Cardiac fibroblast (primary cell): ENCODE measurements at regions not wholly inside any gene's neighbourhood (a gene's known extent, or its start where the extent isn't known, plus 50 kb on each side); places are given as distances from the start of the nearest gene placed in this dataset.

Experiments
- DNase-seq, 2 donors: peaks; one replicate each; pipeline versions ENCODE4 v3.0.0 to v3.0.0-alpha.2; 2010; ENCODE audit warnings: low read depth in 2 of 2
- H3K4me3 ChIP-seq, 2 donors: replicated peaks in 1 of 2; 1 replicate in 1 of 2; 2 replicates in 1 of 2; pipeline ENCODE4 v1.5.1; 2011; ENCODE audit warnings: low read depth in 2 of 2, low read length in 2 of 2, mild to moderate bottlenecking in 2 of 2, moderate library complexity in 1 of 2
- CTCF ChIP-seq: IDR thresholded peaks from one replicate; pipeline ENCODE4 v1.5.1; 2011; ENCODE audit warnings: low read depth, mild to moderate bottlenecking, low read length, inconsistent platforms

GRCh38 chr2:59997371-59997770 lies 556.1 kb downstream of the BCL11A start:
- H3K4me3 ChIP-seq = no peak overlapping the region
- no peak for DNase-seq
- TF ChIP-seq CTCF = no peak

- TF ChIP-seq CTCF = no peak
- no peak for DNase-seq
- H3K4me3 ChIP-seq = no peak overlapping the region
Measured at GRCh38 chr2:59996855-59997254, 556.6 kb downstream of the BCL11A start.

- H3K4me3 ChIP-seq = no peak overlapping the region
- DNase-seq = no peak
- no peak for TF ChIP-seq CTCF
Measured at GRCh38 chr2:59993726-59994125, 559.7 kb downstream of the BCL11A start.

- TF ChIP-seq CTCF = no peak
- DNase-seq = no peak
Measured at GRCh38 chr2:59988341-59988740, 565.1 kb downstream of the BCL11A start.

GRCh38 chr2:59986511-59986910 lies 566.9 kb downstream of the BCL11A start:
- no peak for TF ChIP-seq CTCF
- no peak overlapping the region for H3K4me3 ChIP-seq
- DNase-seq = no peak

More at GRCh38 chr2:59988341-59988740, 565.1 kb downstream of the BCL11A start:
- no peak overlapping the region for H3K4me3 ChIP-seq

- TF ChIP-seq CTCF = no peak
- H3K4me3 ChIP-seq = no peak overlapping the region
- no peak for DNase-seq
Measured at GRCh38 chr2:59985923-59986322, 567.5 kb downstream of the BCL11A start.

- DNase-seq = no peak
- H3K4me3 ChIP-seq = no peak overlapping the region
- TF ChIP-seq CTCF = no peak
Measured at GRCh38 chr2:59974051-59974766, 579.2 kb downstream of the BCL11A start.
